Right renal pelvis (tissue), 4 donors: ENCODE measurements at regions not wholly inside any gene's neighbourhood (a gene's known extent, or its start where the extent isn't known, plus 50 kb on each side); places are given as distances from the start of the nearest gene placed in this dataset.

Experiments used
- DNase-seq, 4 donors: peaks; one replicate each; pipeline ENCODE4 v3.0.0-alpha.2; 2013; ENCODE audit warnings: low read depth in 4 of 4, low spot score in 3 of 4, missing footprints in 1 of 4

DNA sequence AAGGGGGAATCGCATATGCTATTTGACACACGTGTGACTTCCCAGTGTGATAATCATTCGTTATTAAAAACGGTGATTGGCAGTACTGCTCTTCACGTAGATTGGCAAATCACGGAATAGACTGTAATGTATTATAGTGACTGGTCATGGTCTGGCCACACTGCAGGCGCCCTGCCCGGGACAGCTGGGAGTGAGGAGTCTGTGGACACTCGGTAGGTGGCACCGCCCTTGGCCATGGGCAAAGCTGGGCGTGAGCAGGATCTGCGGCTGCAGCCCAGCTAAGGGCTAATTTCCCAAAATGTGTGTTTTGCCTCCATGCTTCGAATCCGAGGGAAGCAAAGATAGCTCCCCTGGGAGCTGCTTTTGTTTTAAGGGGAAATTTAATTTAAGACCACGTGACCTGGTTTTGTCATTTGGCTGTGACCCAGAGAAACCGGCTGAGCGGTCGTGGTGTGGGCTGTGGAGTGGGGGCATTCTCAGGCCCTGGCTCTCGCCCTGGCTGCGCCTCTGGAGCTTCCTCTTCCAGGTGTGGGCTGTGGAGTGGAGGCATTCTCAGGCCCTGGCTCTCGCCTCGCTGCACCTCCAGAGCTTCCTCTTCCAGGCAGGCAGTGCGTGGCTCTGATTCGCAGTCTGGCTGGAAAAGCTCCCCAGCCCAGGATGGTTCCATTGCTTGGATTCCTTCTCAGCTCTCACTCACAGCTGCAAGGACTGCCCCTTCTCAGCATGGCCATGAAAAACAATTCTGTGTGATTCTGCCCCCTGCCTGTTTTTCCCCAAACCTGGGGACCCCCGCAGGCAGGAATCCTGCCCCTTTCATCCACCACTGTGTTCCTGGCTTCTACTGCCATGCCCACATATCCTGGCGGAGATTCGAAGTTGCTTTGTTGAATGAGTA lies 131.1 kb downstream of the OLFM1 start:
- no peak for DNase-seq

DNA sequence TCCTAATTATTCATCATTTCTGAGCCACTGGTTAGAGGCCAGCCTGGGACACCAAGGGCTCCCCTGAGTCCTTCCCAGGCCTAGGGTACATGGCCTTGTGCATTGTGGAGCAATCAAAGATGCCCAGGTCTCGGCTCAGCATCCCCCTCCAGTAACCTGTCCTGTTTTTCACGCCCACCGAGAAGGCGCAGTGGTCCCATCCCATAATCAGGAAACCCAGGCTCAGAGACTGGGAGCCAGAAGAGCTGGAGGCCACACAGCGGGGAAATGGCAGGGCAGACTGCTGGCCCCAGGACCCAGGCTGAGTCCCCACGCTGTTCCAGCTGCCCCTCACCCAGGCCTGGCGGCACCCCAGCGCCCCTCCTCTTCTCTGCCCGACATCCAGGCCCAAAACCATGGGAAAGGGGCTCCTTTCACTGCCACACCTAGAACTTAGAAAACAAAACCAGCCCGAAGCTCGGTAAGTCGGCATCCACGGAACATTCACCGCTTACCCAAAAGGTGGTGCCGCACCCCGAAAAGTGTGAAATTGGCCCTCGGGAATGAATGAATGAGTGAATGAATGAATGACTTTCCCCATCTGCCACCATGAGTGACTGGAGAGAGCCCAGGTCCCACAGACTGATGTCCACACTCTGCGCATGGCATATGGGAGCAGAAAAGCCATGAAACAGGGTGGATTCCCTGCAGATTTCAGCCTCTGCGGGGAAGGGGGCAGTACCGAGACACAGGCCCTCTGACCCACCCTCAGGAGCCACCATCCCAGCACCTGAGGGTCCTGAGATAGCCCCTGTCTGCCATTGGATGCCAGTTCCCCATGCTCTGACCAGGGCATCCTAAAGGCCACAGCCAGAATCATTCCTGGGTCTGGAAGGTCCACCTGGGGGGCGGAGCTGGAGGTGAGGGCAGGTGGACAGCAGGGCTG lies 132.5 kb downstream of the OLFM1 start:
- no peak for DNase-seq

DNA sequence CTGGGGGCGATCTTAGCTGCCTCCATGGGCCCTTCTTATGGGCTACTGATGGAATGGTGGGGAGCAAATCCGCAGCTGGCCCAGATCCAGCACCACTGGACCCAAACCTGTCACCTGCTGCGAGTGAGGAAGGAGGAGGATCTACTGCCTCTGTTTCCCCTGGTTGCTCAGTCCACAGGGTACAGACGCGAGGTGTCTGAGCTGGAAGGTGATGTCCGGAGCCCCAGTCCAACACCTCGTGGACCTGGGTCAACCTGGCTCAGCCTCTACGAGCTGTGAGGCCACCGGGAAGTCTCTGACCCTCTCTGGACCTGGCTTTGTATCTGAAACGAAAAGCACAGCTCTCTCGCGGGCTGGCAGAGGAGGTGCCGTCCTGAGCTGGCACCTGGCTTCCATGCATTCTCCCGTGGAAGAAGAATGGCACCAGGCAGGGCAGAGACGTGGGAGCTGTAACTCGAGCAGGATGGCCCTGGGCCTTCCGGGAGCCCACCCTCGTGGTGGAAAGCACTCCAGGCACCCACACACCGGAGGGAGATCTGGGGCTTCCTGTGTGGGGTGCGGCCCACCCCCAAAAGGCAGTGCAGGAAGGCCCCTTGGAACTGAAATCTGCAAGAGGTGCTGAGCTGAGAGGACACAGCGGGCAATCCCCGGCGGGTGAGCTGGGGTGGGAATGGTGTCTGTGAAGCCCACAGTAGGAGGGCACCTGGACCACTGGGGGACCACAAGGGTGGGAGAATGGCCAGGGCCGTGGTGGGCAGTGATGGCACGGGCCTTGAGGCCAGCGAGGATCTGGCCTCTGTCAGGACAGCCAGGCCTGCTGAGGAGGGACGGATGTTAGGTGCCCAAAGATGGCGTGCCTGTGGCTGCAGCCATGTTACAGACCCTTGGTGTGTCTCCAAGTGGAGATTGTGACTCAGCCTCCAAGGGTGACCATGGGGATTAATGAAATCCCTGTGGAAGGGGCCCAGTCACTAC lies 133.4 kb downstream of the OLFM1 start:
- no peak for DNase-seq

DNA sequence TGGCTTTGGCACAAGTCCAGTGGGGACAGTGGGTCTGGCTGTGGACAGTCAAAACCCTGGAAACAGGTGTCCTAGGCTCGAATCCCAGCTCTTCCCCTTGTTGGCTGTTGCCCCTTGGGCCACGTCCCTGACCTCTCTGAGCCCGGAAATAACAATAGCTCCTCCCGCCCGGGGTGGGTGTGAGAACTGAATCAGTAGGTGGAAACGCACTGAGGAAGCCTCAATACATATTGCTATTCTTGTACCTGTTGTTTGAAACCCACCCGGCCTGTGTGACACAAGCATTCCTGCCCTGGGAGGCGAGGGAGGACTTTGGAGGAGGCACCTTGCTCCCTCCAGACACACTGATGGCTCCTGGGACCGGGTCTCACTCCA lies 134.1 kb downstream of the OLFM1 start:
- no peak for DNase-seq

DNA sequence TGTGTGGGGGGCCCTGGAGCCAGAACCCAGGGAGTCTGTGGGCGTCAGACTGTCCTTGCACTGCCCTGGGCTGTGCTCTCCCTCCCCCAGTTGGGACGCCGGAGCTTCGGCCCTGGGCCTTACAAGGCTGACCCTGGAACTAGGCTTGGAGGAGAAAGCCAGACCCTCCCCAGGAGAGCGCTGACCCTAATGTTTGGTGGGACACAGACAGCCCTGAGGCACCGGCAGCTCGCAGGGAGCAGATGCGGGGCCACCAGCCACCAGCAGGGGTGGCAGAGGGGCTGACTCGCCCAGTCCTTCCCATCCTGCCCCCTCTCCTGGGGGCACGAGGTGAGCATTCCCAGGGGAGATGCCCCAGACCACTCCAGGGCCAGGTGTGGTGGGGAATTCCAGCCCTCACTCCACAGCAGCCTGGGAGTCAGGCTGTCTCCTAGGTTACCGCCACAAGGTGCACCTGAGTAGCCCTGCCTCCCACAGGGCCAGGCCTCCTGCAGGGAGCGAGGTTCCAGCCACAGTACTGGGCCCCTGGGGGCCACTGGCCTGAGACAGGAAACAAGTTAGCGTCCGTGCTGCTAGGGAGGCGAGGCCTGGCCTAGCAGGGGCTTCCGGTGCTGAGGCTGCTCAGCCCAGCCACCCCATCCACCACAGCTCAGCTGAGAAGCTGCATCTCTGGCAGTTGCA lies 134.6 kb downstream of the OLFM1 start:
- no peak for DNase-seq

DNA sequence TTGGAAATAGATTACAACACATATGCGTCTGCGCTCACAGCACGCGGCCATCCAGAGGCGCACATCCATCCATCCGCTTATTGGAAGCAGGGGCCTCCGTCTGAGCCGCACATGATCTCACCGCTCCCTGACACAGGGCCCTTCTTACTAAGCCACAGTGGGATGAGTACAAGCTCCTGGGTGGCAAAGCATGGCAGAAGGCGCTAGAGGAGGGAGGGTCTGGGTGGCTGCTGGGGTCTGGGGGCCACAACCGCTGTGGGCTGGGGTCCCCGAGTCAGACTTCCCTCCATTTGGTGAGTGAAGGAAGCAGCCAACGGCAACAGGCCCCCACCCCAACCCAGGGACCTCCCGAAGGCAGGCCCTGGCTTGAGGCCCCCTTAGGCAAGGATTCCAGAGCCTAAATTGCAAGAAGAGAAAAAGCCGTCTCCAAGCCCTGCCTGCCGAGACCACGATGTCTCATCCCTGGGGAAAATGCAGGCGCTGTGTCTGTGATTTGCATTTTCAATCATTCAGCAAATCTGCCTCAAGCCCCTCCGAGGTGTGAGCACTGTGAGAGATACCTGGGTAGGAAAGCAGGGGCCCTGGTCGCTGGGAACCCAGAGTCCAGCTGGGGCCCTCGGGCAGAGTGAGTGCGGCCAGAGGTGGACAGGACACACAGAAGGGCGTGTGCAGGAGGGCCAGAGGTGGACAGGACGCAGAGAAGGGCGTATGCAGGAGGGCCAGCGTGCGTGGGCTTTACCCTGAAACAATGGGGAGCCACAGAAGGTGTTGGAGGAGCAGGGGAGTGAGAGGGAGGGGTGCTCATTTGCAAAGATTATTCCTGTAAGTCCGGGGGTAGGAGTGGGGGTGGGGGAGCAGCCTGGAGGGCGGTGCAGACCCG lies 135.7 kb downstream of the OLFM1 start:
- no peak for DNase-seq

DNA sequence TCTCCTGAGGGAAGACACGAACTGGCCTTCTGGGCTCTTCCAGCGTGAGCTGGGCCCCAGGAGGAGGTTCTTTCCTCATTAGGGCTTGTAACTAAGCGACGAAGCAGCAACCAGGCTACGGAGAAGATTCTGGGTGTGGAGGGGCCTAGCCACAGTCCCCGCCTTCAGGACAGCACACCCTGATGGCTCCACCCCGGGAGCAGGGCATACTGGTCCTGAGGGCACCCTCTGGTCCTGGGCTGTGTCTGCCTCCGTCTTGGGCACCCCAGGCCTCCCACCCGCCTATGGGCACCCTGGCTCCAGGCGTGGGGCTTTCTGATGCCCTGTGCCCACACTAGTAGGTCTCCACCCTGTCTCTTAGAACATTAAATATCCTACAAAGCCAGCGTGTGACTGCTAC lies 136.4 kb downstream of the OLFM1 start:
- no peak for DNase-seq

DNA sequence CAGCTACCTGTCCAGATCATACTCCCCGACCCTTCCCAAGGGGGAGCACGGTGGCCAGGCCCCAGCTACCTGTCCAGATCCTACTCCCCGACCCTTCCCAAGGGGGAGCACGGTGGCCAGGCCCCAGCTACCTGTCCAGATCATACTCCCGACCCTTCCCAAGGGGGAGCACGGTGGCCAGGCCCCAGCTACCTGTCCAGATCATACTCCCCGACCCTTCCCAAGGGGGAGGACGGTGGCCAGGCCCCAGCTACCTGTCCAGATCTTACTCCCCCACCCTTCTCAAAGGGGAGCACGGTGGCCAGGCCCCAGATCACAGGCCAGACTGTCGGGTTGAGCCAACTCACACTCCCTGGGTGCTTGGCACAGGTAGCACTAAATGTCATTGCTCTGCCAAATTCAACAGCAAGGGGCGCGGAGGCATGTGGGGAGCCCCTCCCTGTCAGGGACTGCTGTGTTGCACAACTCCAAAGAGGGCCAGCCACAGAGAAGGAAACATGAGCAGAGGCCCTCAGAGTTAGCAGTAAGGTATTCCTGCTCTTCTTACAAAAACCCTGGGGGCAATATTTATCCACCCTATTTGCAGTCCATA lies 136.9 kb downstream of the OLFM1 start:
- no peak for DNase-seq

DNA sequence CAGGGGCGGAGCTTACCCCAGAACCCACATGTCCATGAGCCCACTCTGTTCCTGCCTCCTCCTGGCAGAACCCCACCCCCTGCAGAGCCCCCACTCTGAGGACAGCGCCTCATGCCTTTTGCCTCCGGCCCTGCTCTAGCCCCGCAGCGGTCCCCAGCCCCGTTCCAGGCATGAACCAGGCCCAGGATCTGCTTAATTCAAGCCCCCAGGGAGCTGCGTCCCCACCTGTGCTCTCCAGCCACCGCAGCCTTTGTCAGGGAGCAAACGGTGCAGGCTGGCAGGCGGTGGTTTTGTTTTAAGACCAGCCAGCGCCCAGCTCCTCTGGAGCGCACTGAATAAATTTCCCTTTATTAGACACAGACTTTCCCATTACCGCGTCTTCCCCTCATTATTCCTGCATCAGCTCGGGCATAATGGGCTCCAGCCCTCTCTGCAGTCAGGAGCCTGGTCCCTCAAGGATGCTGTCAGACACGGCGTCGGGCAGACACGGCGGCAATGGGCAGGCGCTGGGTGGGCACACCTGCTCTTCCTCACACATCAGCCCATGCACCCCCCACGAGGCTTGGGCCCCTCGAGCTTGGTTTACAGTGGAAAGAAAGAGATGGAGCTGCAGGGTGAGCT lies 137.6 kb downstream of the OLFM1 start:
- no peak for DNase-seq

DNA sequence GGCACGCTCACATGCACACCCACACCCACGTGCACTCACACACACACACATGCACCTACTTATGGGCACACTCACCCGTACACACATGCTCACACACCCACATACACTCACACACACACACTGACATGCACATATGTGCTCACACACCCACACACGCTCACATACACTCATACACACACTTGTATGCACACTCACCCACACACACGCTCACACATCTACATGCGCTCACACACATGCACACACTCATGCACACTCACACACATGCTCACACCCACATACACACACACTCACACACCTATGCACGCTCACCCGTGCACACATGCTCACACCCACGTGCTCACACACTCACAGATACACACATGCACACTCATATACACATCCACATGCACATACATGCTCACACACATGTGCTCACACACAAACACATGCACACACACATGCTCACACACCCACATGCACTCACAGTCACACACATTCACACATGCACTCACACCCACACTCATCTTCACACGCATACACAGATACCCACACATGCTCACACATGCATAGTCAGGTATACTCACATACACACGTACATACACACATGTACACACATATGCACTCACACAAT lies 138.3 kb downstream of the OLFM1 start:
- DNase-seq: no peak

DNA sequence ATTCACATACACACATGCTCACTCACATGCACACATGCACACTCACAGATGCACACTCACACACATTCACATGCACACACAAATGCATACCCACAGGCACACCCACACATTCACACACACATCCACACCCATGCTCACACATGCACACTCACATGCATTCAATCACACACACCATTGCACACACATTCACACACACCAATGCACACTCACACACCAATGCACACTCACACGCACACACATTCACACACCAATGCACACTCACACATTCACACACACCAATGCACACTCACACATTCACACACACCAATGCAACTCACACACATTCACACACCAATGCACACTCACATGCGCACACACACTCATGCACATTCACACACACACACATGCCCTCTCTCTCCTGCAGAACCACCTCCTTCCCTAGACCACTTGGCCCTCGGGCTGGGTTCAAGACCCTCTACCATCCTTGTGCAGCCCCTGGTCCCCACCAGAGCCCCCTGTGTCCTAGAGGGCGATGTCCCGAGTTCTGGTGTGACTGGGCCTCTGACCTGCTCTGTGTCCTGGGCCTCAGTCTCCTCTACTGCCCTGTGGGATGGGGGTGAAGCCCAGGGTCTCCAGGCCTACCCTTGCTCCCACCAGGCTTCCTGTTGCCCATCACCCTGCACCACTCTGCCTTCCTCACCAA lies 139.0 kb downstream of the OLFM1 start:
- no peak for DNase-seq

DNA sequence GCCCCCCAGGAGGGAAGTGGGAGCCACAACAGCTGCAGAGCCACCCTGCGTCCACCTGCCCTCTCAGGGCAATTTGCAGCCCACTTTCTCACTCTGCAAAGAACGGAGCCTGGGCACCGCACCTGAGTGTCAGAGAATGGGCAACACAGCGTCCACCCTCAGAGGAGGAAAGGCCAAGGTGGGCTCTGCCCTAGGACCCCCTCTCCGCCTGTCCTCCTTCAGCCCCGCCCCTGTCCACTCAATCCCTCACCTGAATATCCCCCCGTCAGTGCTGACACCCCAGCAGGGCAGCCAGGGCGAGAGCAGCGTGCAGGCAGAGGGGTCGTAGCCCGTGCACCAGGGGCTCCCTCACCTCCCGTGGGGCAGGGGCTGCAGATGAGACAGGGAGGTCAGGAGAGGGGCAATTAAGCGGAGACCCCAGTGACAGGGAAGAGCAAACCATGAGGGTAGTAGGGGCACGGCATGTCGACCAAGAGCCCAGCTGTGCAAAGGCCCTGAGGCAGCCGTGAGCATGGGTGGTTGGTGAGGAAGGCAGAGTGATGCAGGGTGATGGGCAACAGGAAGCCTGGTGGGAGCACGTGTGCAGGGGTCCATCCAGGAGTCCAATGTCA lies 140.3 kb downstream of the OLFM1 start:
- DNase-seq: no peak

DNA sequence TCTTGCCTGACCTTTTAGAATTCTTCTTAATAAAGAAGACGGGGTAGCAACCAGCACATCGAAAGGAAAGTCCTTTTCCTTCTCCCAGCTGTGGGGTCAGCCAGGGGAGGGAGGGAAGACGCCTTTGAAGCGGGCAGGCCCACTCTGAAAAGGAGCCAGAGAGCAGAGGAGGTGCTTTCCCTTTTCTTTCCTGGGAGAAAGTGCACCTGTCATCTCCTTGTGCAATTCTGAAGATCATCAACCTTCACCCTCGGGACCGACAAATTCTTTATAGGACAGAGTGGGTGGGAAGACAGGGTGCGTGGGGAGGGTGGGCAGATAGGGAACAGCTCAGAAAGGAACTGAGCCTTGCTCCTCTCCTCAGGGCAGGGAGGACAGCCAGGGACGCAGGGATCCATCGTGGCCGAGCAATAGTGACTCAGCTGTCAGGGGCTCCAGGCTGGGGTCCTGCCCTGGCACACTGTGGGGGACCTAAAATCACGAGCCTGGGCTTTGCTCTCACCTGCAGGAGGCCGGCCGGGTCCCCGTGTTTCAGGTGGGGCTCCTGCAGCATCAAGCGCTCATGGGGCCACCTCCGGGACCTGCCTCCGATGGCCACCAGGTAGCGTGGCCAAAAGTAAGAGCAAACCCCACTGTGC lies 141.0 kb downstream of the OLFM1 start:
- no peak for DNase-seq

DNA sequence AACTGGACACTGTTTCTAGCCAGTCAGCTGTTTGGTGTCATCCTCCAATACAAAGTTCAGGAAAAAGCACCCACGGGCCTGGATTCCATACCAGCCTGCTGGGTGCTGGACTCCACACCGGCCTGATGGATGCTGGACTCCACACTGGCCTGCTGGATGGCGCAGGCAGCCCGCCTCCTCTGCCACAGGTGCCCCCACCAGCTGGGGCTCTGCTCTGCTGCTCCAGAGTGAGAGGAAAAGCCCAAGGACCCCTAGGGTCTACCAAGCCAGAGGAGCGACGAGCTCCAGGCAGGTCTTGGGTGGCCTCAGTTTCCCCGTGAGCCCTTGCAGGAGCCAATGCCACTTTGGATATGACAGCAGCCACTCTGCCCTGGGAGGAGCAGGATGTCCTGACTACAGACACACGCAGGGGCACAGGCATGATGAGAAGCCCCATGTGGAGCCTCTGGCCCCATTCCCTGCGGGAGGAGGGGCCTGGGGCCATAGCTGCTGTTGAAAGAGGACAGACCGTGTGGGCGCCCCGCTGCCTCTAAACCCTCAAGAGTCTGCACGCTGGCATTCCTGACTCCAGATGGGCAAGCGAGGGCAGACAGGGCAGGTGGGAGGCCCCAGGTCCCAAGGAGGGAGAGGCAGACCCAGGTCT lies 141.6 kb downstream of the OLFM1 start:
- DNase-seq: no peak

DNA sequence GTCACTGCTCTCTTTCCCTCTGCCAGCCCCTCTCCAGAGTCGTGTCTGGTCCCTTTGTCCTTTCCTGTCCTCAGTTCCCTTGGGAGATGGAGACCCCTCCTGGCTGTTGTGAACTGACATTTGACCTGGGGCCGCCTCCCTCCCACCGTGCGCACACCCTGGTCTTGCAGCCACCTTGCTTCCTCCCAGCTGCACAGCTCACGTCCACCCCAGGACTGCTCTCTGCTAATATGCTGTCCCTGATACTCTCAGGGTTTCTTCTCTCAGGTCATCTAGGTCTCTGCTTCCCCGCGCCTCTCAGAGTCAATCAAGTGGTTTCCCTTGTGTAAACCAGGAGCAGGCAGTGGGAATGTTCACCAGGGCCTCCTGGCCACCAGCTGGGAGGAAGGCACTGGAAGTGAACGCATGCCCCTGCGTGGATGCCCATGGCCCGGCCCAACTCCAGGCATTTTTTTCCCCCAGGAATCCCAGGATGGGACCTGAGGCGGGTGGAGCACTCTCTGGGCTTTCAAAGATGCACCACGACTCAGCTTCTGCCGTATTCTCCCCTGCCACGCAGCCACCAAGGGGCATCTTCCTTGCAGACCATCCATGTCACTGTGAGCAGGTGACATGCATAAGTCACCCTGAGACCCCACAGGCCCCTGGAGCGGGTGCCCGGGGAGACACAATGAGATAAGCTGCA lies 142.4 kb downstream of the OLFM1 start:
- no peak for DNase-seq
